Upper lobe of right lung (tissue), 1 donor: ENCODE measurements at regions not wholly inside any gene's neighbourhood (a gene's known extent, or its start where the extent isn't known, plus 50 kb on each side); places are given as distances from the start of the nearest gene placed in this dataset.
"Not testable (repeated sequence)": the region's sequence is repeated elsewhere in the genome, so short reads cannot be mapped to it uniquely, and the experiment has no call there.

Experiments used
- ATAC-seq: fragments of 200-7000 bp; cut with Tn5 transposase; one replicate; pipeline ENCODE4 v1.9.1; 2020; ENCODE audit warnings: mild to moderate bottlenecking, moderate library complexity
- DNase-seq: peaks from one replicate; pipeline ENCODE4 v3.0.0-alpha.2; 2020
- H3K27ac ChIP-seq: fragments of 200-600 bp; one replicate; pipeline ENCODE4 v1.8.0; 2022
- H3K27me3 ChIP-seq: fragments of 200-600 bp; one replicate; pipeline ENCODE4 v1.8.0; 2022; ENCODE audit warnings: mild to moderate bottlenecking
- H3K36me3 ChIP-seq: fragments of 200-600 bp; one replicate; pipeline ENCODE4 v1.8.0; 2022
- H3K4me1 ChIP-seq: fragments of 200-600 bp; one replicate; pipeline ENCODE4 v1.8.0; 2022
- H3K4me3 ChIP-seq: fragments of 200-600 bp; one replicate; pipeline ENCODE4 v1.8.0; 2022; ENCODE audit warnings: mild to moderate bottlenecking
- H3K9me3 ChIP-seq: fragments of 200-600 bp; one replicate; pipeline ENCODE4 v1.8.0; 2022
- intact Hi-C: fragments of 100-400 bp; cut with DNase I; formaldehyde crosslinking; loops from one replicate; pipeline ENCODE4 v1.11.0; 2022
- TF ChIP-seq, protein P1 (sequence below): fragments of 200-600 bp; IDR thresholded peaks from one replicate; pipeline ENCODE4 v1.8.0; 2022; ENCODE audit warnings: antibody characterized with exemption
- donor health status: DM: no; HTN: yes; CAD: no; lungs with severe emphysema.

DNA sequence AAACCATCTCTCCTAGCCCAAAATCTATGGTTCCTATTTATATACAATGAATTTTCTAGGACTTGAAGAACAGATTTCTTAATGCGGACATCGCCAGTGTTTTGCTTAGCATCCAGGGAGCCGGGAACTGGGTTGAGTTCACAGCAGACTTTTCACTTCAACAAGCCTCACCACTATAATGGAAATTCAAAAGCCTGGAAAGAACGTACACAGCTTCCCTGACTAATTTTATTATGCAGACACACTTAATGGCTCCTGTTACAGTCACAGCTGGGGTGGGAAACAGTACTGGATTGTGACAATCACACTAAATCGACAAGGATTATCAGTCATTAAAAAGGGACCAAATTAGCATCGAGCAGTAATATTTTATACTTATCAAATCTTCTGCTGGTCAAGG is 129.2 kb upstream of the BNIP2 start:
- H3K27me3 ChIP-seq, result peaks cover 15% of the 10 kb centered on the region
- TF ChIP-seq, protein P1, sequence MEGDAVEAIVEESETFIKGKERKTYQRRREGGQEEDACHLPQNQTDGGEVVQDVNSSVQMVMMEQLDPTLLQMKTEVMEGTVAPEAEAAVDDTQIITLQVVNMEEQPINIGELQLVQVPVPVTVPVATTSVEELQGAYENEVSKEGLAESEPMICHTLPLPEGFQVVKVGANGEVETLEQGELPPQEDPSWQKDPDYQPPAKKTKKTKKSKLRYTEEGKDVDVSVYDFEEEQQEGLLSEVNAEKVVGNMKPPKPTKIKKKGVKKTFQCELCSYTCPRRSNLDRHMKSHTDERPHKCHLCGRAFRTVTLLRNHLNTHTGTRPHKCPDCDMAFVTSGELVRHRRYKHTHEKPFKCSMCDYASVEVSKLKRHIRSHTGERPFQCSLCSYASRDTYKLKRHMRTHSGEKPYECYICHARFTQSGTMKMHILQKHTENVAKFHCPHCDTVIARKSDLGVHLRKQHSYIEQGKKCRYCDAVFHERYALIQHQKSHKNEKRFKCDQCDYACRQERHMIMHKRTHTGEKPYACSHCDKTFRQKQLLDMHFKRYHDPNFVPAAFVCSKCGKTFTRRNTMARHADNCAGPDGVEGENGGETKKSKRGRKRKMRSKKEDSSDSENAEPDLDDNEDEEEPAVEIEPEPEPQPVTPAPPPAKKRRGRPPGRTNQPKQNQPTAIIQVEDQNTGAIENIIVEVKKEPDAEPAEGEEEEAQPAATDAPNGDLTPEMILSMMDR, result no peak
- no peak overlapping the region for H3K4me3 ChIP-seq
- intact Hi-C loops, result no loop called here
- no peaks in the 10 kb centered on the region for H3K36me3 ChIP-seq
- H3K9me3 ChIP-seq, result no peaks in the 10 kb centered on the region
- H3K27ac ChIP-seq, result no peak overlapping the region
- ATAC-seq (no peak), DNase-seq (no peak)
- no peaks in the 10 kb centered on the region for H3K4me1 ChIP-seq

DNA sequence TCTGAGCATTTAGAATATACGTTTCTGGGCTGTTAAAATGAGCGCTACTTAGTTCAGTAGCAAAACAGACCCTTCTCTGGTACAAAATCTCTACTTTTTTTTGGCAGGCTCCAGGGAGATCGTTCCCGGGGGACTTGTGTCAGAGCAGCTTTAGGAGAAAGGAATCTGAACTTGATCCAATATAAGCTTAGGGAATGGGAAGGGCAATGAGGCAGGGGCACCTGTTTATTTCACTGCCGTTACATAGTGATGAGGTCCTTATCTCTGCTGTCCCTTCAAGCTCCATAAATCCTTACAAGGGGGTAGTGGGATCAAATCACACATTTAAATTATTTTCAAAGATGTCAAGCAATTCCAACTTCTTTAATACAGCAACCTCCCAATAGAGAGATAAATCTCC is 128.7 kb upstream of the BNIP2 start:
- ATAC-seq (no peak), DNase-seq (no peak)
- intact Hi-C loops, result no loop called here
- Histone ChIP-seq H3K27me3 (peaks cover 15% of the 10 kb centered on the region), H3K4me3 (no peak overlapping the region), H3K4me1 (no peaks in the 10 kb centered on the region), H3K36me3 (no peaks in the 10 kb centered on the region), H3K27ac (no peak overlapping the region), H3K9me3 (no peaks in the 10 kb centered on the region)
- TF ChIP-seq, protein P1, result no peak

DNA sequence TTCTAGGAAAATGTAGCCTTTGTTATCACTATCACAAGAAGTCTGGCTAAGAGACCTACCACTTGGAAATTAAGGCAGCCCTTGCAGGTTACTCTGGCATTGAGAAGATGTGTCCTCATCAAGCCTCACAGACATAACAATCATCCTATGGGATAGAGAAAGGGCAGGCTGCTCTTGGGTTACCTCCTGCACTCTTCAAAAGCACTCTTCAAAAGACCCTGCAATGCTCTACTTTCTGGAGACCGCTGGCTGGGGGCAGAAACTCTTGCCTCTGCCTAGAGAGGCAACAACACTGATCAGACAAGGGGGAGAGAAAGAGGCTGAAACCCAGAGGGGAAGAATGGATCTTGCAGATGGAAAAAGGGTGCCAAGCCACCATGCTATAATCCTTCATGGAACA is 127.9 kb upstream of the BNIP2 start:
- ATAC-seq (no peak), DNase-seq (no peak)
- no peaks in the 10 kb centered on the region for H3K36me3 ChIP-seq
- intact Hi-C loops, result no loop called here
- H3K27me3 ChIP-seq, result peaks cover 15% of the 10 kb centered on the region
- no peaks in the 10 kb centered on the region for H3K9me3 ChIP-seq
- H3K4me1 ChIP-seq, result no peaks in the 10 kb centered on the region
- TF ChIP-seq, protein P1, result no peak
- H3K4me3 ChIP-seq, result no peak overlapping the region
- no peak overlapping the region for H3K27ac ChIP-seq

DNA sequence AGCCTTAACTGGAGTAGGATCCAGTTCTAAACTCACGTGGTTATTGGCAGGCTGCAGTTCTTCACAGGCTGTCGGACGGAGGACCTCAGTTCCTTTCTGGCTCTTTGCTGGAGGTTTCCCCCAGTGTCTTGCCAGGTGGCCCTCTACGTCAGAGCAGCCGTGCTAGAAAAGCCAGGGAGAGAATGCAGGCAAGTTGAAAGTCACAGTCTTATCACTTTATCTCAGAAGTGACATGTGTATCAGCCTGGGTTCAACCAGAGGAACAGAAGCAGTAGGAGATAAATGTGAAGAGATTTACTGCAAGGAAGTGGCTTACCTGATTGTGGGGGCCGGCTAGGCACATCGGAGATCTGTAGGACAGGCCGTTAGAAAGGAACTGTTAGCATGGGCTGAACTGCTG is 125.3 kb upstream of the BNIP2 start:
- no peaks in the 10 kb centered on the region for H3K9me3 ChIP-seq
- ATAC-seq (no peak), DNase-seq (no peak)
- intact Hi-C loops, result no loop called here
- TF ChIP-seq, protein P1, result no peak
- no peak overlapping the region for H3K4me3 ChIP-seq
- H3K4me1 ChIP-seq, result no peaks in the 10 kb centered on the region
- peaks cover 15% of the 10 kb centered on the region for H3K27me3 ChIP-seq
- no peak overlapping the region for H3K27ac ChIP-seq
- no peaks in the 10 kb centered on the region for H3K36me3 ChIP-seq

DNA sequence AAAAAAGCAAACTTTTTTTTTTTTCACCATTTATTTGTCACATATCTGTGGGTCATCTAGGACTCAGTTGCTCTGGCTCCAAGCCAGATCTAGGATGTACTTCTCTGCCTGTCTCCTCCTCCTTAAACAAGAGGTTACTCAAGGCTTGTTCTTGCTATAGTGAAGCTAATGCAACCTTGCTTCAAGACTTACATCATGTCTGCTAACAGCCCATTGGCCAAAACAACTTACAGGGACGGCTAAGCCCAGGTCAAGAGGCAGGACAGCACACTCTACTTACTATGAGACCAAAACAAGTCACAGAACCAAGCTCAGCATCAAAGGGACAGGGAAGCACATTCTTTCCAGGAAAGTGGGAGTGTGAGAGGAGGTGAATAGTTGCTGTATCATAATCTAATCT is 123.8 kb upstream of the BNIP2 start:
- TF ChIP-seq, protein P1, result no peak
- DNase-seq (no peak), ATAC-seq (no peak)
- Histone ChIP-seq H3K36me3 (no peaks in the 10 kb centered on the region), H3K4me3 (no peak overlapping the region), H3K27me3 (peaks cover 15% of the 10 kb centered on the region), H3K9me3 (no peaks in the 10 kb centered on the region), H3K27ac (no peak overlapping the region), H3K4me1 (no peaks in the 10 kb centered on the region)
- intact Hi-C loops, result no loop called here

DNA sequence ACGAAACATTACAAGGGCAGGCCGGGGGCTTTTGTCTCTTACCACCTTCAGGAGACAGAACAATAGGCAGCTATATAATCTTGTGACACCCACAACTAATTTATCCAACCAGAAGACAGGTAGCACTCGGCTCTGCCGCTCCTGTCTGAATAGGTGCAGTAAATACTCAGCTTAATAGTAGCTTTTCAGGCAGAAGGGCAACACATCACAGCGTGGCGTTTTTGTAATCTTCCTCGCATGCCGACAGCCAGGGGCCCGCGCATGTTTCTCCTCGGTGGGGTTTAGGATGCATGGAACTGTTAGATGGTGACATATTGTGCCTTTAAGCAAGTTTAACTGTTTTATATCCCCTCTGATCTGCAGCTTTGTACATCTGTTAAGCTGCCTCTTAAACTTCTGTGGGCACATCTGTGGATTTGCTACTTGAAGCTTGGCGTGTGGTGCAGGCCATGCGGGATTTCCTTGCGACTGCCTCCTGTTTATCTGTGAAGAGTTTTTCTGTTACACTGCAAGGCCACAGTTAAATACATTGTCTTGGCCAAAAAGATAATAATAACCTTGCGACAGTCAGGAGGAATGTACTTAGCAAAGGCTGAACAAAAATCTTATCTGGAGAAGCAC is 123.2 kb upstream of the BNIP2 start:
- DNase-seq, result no peak
- intact Hi-C loops, result no loop called here

DNA sequence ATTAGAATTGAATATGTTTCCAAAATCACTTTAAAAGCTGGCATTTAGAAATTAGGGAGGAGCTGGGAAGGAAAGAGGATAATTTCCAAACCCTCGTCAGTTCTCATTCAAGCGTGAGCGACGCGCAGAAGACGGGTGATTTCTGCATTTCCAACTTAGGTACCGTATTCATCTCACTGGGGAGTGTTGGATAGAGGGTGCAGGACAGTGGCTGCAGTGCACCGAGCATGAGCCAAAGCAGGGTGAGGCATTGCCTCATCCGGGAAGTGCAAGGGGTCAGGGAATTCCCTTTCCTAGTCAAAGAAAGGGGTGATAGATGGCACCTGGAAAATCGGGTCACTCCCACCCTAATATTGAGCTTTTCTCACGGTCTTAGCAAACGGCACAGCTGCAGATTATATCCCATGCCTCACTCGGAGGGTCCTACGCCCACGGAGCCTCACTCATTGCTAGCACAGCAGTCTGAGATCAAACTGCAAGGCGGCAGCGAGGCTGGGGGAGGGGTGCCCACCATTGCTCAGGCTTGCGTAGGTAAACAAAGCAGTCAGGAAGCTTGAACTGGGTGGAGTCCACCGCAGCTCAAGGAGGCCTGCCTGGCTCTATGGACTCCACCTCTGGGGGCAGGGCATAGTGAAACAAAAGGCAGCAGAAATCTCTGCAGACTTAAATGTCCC is 114.3 kb upstream of the BNIP2 start:
- H3K36me3 ChIP-seq, ATAC-seq, H3K27me3 ChIP-seq, H3K9me3 ChIP-seq, H3K27ac ChIP-seq, H3K4me1 ChIP-seq, DNase-seq, intact Hi-C loops: not testable (repeated sequence)
- H3K4me3 ChIP-seq, result peak overlapping the region; percentile 28

More for the DNA sequence above, 123.2 kb upstream of the BNIP2 start:
- H3K27me3 ChIP-seq, result peaks cover 15% of the 10 kb centered on the region
- H3K9me3 ChIP-seq, result no peaks in the 10 kb centered on the region
- no peak overlapping the region for H3K4me3 ChIP-seq
- H3K27ac ChIP-seq, result no peak overlapping the region
- H3K4me1 ChIP-seq, result no peaks in the 10 kb centered on the region
- TF ChIP-seq, protein P1, result no peak
- no peaks in the 10 kb centered on the region for H3K36me3 ChIP-seq
- no peak for ATAC-seq
